AG09309 (cell line): ENCODE measurements at regions not wholly inside any gene's neighbourhood (a gene's known extent, or its start where the extent isn't known, plus 50 kb on each side); places are given as distances from the start of the nearest gene placed in this dataset.

Source experiments
- DNase-seq: peaks from one replicate; pipeline ENCODE4 v3.0.0-alpha.2; 2010; ENCODE audit warnings: low read depth
- H3K4me3 ChIP-seq: 2 replicates; pipeline ENCODE4 v1.5.1; 2011; ENCODE audit warnings: mild to moderate bottlenecking, low read depth, low read length, moderate library complexity; ENCODE audit not compliant: control insufficient read depth
- CTCF ChIP-seq: IDR thresholded peaks from 2 replicates; pipeline ENCODE4 v1.5.1; 2011; ENCODE audit warnings: mild to moderate bottlenecking, low read depth, low read length, inconsistent platforms; ENCODE audit not compliant: insufficient read depth, control insufficient read depth; ENCODE audit errors: missing control alignments

GRCh38 chr7:42337225-42337905, 100.4 kb upstream of the GLI3 start:
- no peak for TF ChIP-seq CTCF
- no peak for DNase-seq
- H3K4me3 ChIP-seq, result no peak overlapping the region

- TF ChIP-seq CTCF, result no peak
- DNase-seq, result no peak
- no peak overlapping the region for H3K4me3 ChIP-seq
Measured at GRCh38 chr7:42332605-42333222, 95.7 kb upstream of the GLI3 start.

- TF ChIP-seq CTCF, result no peak
- DNase-seq, result no peak
- no peak overlapping the region for H3K4me3 ChIP-seq
Measured at GRCh38 chr7:42319631-42320030, 82.6 kb upstream of the GLI3 start.

GRCh38 chr7:42315631-42316030, 78.6 kb upstream of the GLI3 start:
- peak; percentile 59 for DNase-seq
- no peak for TF ChIP-seq CTCF
- no peak overlapping the region for H3K4me3 ChIP-seq

GRCh38 chr7:42315103-42315502, 78.1 kb upstream of the GLI3 start:
- H3K4me3 ChIP-seq, result no peak overlapping the region
- TF ChIP-seq CTCF, result no peak
- DNase-seq, result no peak

- no peak for DNase-seq
- H3K4me3 ChIP-seq, result no peak overlapping the region
- TF ChIP-seq CTCF, result no peak
Measured at GRCh38 chr7:42314696-42315095, 77.7 kb upstream of the GLI3 start.
